ENCODE measurements at regions not wholly inside any gene's neighbourhood (a gene's known extent, or its start where the extent isn't known, plus 50 kb on each side); places are given as distances from the start of the nearest gene placed in this dataset.

GRCh38 chr5:93017849-93018248, 563.2 kb downstream of the NR2F1-AS1 start:
- no peaks in the 10 kb centered on the region for H3K27me3 ChIP-seq (ENCODE audit: insufficient read depth)
- H3K36me3 ChIP-seq (ENCODE audit: insufficient read depth), result no peaks in the 10 kb centered on the region
- no peak for ATAC-seq
- Mint-ChIP-seq H3K27me3 (ENCODE audit: insufficient read depth, low read depth, poor library complexity) (peaks cover 2% of the 10 kb centered on the region), H3K9me3 (no peaks in the 10 kb centered on the region), H3K27ac (no peak overlapping the region), H3K36me3 (ENCODE audit: low read depth) (no peaks in the 10 kb centered on the region), H3K4me1 (peaks cover 25% of the 10 kb centered on the region), H3K4me3 (no peak overlapping the region)
- no peaks in the 10 kb centered on the region for H3F3A ChIP-seq (replicated peaks; ENCODE audit: low read depth)
- no peak overlapping the region for H3K4me2 ChIP-seq
- no peak overlapping the region for H2AFZ ChIP-seq
- TF ChIP-seq CREB1 (CRISPR knock-in tag; IDR thresholded peaks at IDR 0.05; ENCODE audit: low read depth) (no peak), ZNF462 (CRISPR knock-in tag; IDR thresholded peaks at IDR 0.05) (no peak), EZH2phosphoT487 (IDR thresholded peaks at IDR 0.05; ENCODE audit: unreplicated experiment) (no peak), NANOG (IDR thresholded peaks at IDR 0.05; ENCODE audit: borderline replicate concordance) (no peak), ZNF114 (CRISPR knock-in tag; IDR thresholded peaks at IDR 0.05) (no peak), REST (IDR thresholded peaks at IDR 0.05; ENCODE audit: unreplicated experiment) (no peak), CTCF (conservative IDR thresholded peaks at IDR 0.05; ENCODE audit: low read depth in 2 of 2) (no peak), ETS1 (IDR thresholded peaks at IDR 0.05) (no peak), STAT1 (IDR thresholded peaks at IDR 0.05; ENCODE audit: unreplicated experiment) (no peak), POLR2AphosphoS5 (IDR thresholded peaks at IDR 0.05; ENCODE audit: low read depth) (no peak)
- H3K27ac ChIP-seq (ENCODE audit: low read depth), result no peak overlapping the region
- no peak for DNase-seq (ENCODE audit: low spot score)
- no peaks in the 10 kb centered on the region for H4K20me1 ChIP-seq (replicated peaks; ENCODE audit: insufficient read depth)
- no peaks in the 10 kb centered on the region for H3K9me2 ChIP-seq (ENCODE audit: insufficient read depth)
- H3K4me3 ChIP-seq, result no peak overlapping the region
- H3K79me2 ChIP-seq (replicated peaks; ENCODE audit: insufficient read depth), result no peaks in the 10 kb centered on the region
- peaks cover 10% of the 10 kb centered on the region for H3K4me1 ChIP-seq (ENCODE audit: insufficient read depth)

Measured in GM23338 (cell line).